ENCODE measurements at regions not wholly inside any gene's neighbourhood (a gene's known extent, or its start where the extent isn't known, plus 50 kb on each side); places are given as distances from the start of the nearest gene placed in this dataset.

- TF ChIP-seq, protein P1, sequence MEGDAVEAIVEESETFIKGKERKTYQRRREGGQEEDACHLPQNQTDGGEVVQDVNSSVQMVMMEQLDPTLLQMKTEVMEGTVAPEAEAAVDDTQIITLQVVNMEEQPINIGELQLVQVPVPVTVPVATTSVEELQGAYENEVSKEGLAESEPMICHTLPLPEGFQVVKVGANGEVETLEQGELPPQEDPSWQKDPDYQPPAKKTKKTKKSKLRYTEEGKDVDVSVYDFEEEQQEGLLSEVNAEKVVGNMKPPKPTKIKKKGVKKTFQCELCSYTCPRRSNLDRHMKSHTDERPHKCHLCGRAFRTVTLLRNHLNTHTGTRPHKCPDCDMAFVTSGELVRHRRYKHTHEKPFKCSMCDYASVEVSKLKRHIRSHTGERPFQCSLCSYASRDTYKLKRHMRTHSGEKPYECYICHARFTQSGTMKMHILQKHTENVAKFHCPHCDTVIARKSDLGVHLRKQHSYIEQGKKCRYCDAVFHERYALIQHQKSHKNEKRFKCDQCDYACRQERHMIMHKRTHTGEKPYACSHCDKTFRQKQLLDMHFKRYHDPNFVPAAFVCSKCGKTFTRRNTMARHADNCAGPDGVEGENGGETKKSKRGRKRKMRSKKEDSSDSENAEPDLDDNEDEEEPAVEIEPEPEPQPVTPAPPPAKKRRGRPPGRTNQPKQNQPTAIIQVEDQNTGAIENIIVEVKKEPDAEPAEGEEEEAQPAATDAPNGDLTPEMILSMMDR (conservative IDR thresholded peaks at IDR 0.05; ENCODE audit: low read depth, low read length) = no peak
- no peak for TF ChIP-seq EZH2 (IDR thresholded peaks at IDR 0.05; ENCODE audit: borderline replicate concordance, low read depth, low read length, poor library complexity, severe bottlenecking)
Measured at GRCh38 chr11:91406009-91406408, 818.6 kb upstream of the FAT3 start.
